AG08396 (cell line): ENCODE measurements at regions not wholly inside any gene's neighbourhood (a gene's known extent, or its start where the extent isn't known, plus 50 kb on each side); places are given as distances from the start of the nearest gene placed in this dataset.
"Not testable (repeated sequence)": the region's sequence is repeated elsewhere in the genome, so short reads cannot be mapped to it uniquely, and the experiment has no call there.

Experiments
- DNase-seq: peaks from one replicate; pipeline ENCODE4 v3.0.0; 2012; ENCODE audit warnings: low spot score, mixed read lengths

- no peak for DNase-seq
Measured at GRCh38 chr1:95905818-95906395, 671.9 kb downstream of the RWDD3 start.

DNA sequence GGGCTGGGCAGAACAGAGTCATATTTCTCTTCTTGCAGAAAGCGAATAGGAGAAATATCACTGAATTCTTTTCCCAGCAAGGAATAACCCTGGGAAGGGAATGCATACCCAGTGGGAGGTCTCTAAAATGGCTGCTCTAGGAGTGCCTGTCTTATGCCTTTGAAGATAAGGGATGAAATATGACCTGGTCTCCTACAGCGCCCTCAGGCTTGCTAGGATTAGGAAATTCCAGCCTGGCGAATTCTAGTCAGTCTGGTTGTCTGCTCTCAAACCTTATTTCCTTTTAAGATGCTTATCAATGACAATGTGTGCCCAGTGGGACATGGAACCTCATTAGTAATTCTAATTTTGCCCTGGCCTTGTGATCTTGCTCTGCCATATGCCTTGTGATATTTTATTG is 677.7 kb downstream of the RWDD3 start:
- DNase-seq: not testable (repeated sequence)

GRCh38 chr1:95916616-95917015 is 682.6 kb downstream of the RWDD3 start:
- DNase-seq: no peak

- DNase-seq: no peak
Measured at GRCh38 chr1:95924684-95925083, 690.7 kb downstream of the RWDD3 start.

GRCh38 chr1:95926331-95926730 is 692.3 kb downstream of the RWDD3 start:
- DNase-seq: no peak

DNA sequence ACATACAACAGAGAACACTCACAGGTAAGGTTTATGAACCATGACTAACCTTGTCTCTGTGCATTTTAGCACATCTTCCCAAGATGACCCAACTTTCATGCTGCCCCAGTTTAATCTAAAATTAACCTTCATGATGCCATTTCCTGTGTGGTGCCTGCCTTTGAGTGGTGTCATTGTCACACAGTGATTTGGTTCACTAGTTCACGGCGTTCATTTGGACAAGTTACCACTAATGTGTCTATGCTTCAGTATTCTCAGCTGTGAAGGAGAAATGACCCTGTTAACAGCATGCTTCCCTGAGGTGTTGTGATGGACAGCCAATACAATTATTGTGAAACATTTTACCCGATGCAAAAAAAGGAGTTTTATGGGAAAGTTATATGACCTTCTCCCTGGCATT is 693.1 kb downstream of the RWDD3 start:
- no peak for DNase-seq

GRCh38 chr1:95935719-95936118 is 701.7 kb downstream of the RWDD3 start:
- no peak for DNase-seq

DNA sequence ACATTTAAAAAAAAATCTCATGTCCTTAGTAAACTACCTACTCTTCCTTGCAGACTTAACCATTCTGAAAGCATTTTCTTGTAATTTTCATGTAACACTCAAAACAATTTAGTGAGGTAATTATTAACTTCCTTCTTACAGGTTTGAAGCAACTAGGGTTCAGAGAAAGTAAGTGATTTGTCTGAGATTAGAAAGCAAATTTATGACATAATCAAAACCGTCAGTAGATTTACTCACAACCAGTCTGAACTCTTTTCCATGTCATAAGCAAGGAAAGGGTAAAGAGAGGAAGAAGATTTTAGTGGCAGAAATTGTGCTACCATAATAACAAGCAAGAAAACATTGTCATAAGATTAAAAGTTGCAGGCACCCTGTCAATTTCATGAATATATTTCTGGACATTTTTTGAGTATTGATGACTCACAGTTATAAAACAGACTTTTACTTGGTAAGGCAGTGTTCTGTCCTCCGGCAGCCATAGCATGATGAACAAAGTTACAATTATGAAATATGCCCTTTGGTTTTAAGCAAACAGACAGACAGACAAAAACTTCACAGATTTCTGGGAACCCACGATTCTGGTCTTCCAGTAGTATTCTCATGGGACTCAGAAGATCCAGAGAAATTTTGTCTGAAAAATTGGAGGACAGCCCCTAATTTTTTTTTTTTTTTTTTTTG is 707.2 kb downstream of the RWDD3 start:
- no peak for DNase-seq

GRCh38 chr1:95948023-95948422 is 714.0 kb downstream of the RWDD3 start:
- no peak for DNase-seq

GRCh38 chr1:95951371-95952102 is 717.5 kb downstream of the RWDD3 start:
- no peak for DNase-seq

DNA sequence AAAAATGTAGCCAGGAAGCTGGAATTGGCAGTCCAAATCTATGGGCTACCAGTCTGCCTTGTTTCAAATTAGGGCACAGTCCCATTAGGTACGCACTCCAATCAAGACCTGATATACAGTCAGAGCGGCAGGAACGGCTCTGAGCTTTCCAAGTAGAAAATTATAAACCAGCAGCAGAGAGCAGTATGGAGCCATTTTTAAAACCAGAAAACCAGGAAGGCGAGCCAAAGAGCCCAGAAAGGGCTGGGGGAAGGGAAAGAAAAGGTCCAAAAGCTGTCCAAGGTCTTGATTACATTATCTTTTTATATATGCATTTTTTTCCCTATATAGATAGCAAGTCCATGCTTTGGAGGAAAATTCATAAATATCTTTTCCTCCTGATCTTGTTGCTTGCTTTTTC is 719.0 kb downstream of the RWDD3 start:
- no peak for DNase-seq

GRCh38 chr1:95954585-95954984 is 720.6 kb downstream of the RWDD3 start:
- no peak for DNase-seq

GRCh38 chr1:95956215-95956614 is 722.2 kb downstream of the RWDD3 start:
- no peak for DNase-seq

- DNase-seq: no peak
Measured at GRCh38 chr1:95957748-95958147, 723.7 kb downstream of the RWDD3 start.

- DNase-seq: no peak
Measured at GRCh38 chr1:95966866-95967265, 732.9 kb downstream of the RWDD3 start.

- DNase-seq: no peak
Measured at GRCh38 chr1:95974586-95974985, 740.6 kb downstream of the RWDD3 start.

- no peak for DNase-seq
Measured at GRCh38 chr1:95982711-95983110, 738.9 kb upstream of the PTBP2 start.

DNA sequence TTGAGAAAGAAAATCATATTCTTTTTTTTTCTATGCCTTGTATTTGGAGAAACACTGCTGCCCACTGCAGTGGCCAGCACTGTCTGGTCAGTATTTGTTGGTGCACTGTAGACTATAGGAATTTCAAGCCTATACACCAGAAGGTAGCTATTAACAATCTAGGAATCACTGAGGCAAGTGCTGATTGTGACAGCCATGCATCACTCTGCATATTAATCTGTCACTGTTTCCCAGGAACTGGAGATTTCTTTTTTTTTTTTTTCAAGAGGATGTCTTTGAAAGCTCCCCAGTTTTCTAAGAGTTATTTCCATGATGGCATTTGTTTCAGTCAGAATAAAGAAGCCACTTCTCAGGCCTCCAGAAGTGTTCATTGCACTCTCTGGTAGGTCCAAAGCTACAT is 737.8 kb upstream of the PTBP2 start:
- no peak for DNase-seq

- DNase-seq: no peak
Measured at GRCh38 chr1:95984798-95985374, 736.7 kb upstream of the PTBP2 start.

GRCh38 chr1:95990033-95990432 is 731.6 kb upstream of the PTBP2 start:
- DNase-seq: no peak

DNA sequence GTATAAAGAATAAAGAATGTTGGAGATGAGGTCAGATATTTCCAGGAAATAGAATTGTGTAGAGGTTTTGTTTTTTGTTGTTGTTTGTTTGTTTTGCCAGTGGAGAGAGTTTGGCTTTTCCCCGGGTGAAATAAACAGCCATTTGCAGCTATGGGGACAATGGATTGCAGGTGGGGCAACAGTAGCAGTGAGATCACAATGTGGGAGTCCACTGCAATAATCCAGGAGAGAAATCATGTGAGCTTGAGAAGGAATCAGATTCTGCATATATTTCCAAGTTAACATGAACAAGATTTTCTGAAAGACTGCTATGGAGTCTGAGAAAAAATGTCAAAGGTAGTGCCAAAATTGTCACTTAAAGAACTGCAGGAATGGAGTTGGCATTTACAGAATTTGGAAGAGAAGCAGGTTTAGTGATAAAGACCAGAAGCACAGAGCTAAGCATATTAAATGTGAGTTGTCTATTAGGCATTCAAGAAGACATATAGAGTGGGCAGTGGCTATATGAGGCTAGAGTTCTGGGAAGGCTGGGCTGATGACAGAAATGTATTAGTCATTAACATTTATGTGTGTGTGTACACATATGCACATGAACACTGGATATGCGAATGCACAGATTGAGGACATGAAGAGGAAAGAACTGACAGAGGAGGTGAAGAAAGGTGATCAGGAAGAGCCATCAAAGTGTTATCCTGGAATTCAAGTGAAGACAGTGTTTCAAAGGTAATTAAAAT is 729.6 kb upstream of the PTBP2 start:
- no peak for DNase-seq

DNA sequence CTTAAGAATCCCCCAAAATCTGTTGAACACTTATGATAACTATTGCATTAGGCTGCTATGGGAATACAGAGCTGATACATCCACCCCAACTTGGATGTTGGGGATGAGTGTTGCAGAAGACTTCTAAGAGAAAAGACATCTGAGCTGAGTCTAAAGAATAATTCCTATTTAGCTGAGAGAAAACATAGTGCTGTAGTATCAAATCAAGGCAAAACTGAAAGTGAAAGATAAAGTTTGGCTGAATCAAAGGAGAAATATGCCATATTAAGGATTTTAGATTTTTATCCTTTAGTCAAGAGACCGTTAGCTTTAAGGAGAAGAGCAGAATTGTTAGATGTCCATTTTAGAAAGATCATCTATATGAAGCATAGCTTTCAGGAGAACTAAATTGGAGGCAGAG is 726.9 kb upstream of the PTBP2 start:
- DNase-seq: no peak
